ENCODE measurements at regions not wholly inside any gene's neighbourhood (a gene's known extent, or its start where the extent isn't known, plus 50 kb on each side); places are given as distances from the start of the nearest gene placed in this dataset.

DNA sequence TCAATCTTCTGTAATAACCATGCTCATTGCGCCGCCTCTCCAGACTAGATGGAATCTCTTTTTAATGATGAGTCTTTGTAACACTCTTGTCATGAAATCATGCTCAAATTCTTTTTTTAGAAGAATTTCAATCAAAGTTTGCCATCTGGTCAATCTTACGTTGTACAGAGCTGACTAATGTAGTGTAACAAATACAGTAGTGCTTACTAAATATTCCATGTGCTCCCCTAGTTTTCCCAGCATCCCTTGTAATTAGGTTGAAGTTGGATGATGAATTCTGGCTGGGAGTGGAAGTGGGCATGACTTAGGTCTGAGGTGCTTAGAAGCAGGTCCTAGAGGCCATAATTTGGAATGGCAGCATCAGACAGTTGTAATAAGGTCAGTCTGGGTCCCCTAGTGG lies 309.1 kb upstream of the SNX7 start:
- DNase-seq (ENCODE audit: low read depth) = no peak
- TF ChIP-seq, protein P1, sequence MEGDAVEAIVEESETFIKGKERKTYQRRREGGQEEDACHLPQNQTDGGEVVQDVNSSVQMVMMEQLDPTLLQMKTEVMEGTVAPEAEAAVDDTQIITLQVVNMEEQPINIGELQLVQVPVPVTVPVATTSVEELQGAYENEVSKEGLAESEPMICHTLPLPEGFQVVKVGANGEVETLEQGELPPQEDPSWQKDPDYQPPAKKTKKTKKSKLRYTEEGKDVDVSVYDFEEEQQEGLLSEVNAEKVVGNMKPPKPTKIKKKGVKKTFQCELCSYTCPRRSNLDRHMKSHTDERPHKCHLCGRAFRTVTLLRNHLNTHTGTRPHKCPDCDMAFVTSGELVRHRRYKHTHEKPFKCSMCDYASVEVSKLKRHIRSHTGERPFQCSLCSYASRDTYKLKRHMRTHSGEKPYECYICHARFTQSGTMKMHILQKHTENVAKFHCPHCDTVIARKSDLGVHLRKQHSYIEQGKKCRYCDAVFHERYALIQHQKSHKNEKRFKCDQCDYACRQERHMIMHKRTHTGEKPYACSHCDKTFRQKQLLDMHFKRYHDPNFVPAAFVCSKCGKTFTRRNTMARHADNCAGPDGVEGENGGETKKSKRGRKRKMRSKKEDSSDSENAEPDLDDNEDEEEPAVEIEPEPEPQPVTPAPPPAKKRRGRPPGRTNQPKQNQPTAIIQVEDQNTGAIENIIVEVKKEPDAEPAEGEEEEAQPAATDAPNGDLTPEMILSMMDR (IDR thresholded peaks at IDR 0.05; ENCODE audit: insufficient read depth, low read depth, low read length) = no peak
- POLR2A ChIA-PET = no interaction called here
- Histone ChIP-seq H3K27me3 (ENCODE audit: control insufficient read depth, insufficient read depth, low read length) (no peaks in the 10 kb centered on the region), H3K36me3 (ENCODE audit: control insufficient read depth, insufficient read depth, low read length) (no peaks in the 10 kb centered on the region), H3K4me3 (ENCODE audit: low read depth, low read length) (no peak overlapping the region)
- CTCF ChIA-PET = no interaction called here

DNA sequence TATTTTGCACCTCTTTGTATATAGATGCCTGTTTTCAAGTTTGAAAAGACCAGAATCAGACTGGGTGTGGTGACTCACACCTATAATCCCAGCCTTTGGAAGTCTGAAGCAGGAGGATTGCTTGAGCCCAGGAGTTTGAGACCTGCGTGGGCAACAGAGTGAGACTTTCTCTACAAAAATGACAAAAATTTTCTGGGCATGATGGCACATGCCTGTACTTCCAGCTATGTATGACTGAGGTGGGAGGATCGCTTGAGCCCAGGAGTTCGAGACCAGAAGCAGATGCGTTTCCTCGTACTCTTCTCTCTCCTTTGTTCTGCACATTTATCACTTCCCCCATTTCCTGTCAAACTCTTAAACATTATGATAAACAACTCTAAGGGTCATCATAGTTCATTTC lies 310.0 kb upstream of the SNX7 start:
- Histone ChIP-seq H3K27me3 (ENCODE audit: control insufficient read depth, insufficient read depth, low read length) (no peaks in the 10 kb centered on the region), H3K36me3 (ENCODE audit: control insufficient read depth, insufficient read depth, low read length) (no peaks in the 10 kb centered on the region), H3K4me3 (ENCODE audit: low read depth, low read length) (no peak overlapping the region)
- ChIA-PET CTCF (no interaction called here), POLR2A (no interaction called here)
- TF ChIP-seq, protein P1 (IDR thresholded peaks at IDR 0.05; ENCODE audit: insufficient read depth, low read depth, low read length) = no peak
- DNase-seq (ENCODE audit: low read depth) = no peak

DNA sequence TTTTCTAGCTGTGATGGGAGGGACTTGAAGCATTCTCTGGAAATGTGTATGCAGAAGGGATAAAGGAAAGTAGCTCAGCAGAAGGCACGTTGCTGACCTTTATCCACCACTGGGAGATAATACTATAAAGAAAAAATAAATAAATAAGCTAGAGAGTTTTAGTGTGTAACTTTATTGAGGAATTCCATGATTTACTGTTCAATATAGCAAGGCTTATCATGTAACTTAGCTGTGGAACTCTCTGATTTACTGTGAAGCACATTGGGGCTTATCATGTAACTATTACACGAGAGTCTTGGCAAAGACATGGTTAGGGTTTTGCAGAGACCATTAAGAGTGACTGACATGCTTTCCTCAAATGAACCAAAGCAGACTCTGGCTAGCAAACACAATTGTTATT lies 316.1 kb upstream of the SNX7 start:
- TF ChIP-seq, protein P1 (IDR thresholded peaks at IDR 0.05; ENCODE audit: insufficient read depth, low read depth, low read length) = no peak
- H3K27me3 ChIP-seq (ENCODE audit: control insufficient read depth, insufficient read depth, low read length) = no peaks in the 10 kb centered on the region
- H3K36me3 ChIP-seq (ENCODE audit: control insufficient read depth, insufficient read depth, low read length) = no peaks in the 10 kb centered on the region
- DNase-seq (ENCODE audit: low read depth) = no peak
- CTCF ChIA-PET = no interaction called here
- POLR2A ChIA-PET = no interaction called here
- H3K4me3 ChIP-seq (ENCODE audit: low read depth, low read length) = no peak overlapping the region

DNA sequence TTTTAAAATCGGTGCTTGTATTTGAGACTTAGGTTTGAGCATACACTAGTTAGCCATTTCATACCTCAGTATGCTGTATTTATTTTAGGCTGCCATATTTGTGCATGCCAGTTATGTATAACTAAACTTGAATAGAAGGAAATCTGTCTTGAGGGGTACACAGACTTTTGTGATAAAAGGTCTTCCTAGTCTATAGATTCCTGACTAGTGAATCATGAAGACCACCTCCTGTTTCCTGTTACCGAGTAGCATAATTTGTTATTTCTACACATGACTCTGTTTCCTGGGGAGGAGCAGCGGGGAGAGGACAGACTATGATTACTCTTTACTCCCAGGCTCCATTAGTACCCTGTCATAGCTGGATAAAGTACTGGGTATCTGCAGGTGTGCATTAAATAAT lies 316.8 kb upstream of the SNX7 start:
- no peak for DNase-seq (ENCODE audit: low read depth)
- Histone ChIP-seq H3K36me3 (ENCODE audit: control insufficient read depth, insufficient read depth, low read length) (no peaks in the 10 kb centered on the region), H3K27me3 (ENCODE audit: control insufficient read depth, insufficient read depth, low read length) (no peaks in the 10 kb centered on the region), H3K4me3 (ENCODE audit: low read depth, low read length) (no peak overlapping the region)
- POLR2A ChIA-PET = no interaction called here
- CTCF ChIA-PET = no interaction called here
- TF ChIP-seq, protein P1 (IDR thresholded peaks at IDR 0.05; ENCODE audit: insufficient read depth, low read depth, low read length) = no peak

DNA sequence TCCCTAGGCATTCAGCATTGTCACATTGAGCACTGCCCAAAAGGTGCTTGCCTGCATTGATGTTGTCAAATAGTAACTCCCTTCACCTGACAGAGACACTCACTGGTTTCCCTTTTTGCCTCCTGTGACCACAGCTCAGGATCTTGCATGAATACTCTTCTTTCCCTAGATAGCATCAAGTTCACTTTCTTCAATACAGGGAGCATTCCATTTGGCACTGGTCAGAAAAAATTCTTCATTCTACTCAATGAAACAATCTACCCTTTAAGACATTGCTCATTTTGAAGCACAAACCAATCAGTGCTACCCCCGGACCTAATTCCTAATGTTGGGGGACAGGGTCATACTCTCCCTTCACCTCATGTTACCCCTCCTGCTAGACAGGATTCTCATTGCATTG lies 319.0 kb upstream of the SNX7 start:
- ChIA-PET CTCF (no interaction called here), POLR2A (no interaction called here)
- H3K36me3 ChIP-seq (ENCODE audit: control insufficient read depth, insufficient read depth, low read length) = no peaks in the 10 kb centered on the region
- TF ChIP-seq, protein P1 (IDR thresholded peaks at IDR 0.05; ENCODE audit: insufficient read depth, low read depth, low read length) = no peak
- no peak overlapping the region for H3K4me3 ChIP-seq (ENCODE audit: low read depth, low read length)
- H3K27me3 ChIP-seq (ENCODE audit: control insufficient read depth, insufficient read depth, low read length) = no peaks in the 10 kb centered on the region
- no peak for DNase-seq (ENCODE audit: low read depth)
